NAMALWA (cell line): ENCODE measurements at regions not wholly inside any gene's neighbourhood (a gene's known extent, or its start where the extent isn't known, plus 50 kb on each side); places are given as distances from the start of the nearest gene placed in this dataset.
"Not testable (repeated sequence)": the region's sequence is repeated elsewhere in the genome, so short reads cannot be mapped to it uniquely, and the experiment has no call there.

ENCODE experiments used
- DNase-seq: peaks from one replicate; pipeline ENCODE4 v3.0.0-alpha.2; 2015; ENCODE audit warnings: low spot score

DNA sequence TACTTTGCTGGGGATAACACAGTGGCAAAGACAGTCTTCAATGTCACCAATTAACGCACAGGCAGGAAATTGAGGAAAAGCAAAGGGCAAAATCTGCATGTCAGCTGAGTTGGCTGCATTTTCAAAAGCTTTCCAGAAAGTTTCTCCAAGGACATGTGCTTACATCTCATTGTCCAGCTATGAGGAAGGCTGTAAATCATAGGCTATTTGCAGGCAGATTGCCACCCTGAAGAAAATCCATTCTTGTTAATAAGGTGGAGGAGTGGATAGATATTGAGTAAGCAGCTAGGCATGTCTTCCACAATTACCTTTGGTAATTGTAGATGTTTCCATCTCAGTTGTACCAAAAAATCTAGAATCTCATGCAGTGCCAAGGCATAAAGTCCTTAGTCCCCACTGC is 278.0 kb upstream of the NUDT12 start:
- no peak for DNase-seq

DNA sequence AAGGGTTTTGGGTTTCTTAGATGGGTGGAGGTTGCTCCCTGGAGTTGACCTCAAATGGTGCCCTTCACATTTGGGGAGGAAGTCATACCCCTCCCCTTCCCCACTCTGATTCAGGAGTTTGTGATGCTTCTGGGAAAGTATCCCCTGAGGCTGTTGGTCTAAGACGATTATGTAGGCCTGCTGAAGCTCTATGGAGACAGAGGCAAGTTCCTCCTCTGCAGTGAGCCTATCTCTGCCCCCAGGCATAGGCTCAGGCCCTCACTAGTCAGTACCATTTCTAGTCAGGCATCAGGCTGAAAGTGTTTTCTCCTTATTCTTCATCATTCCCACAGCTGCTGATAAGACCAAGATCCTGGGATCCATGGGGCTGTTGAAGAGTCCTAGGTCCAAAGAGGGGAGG is 271.6 kb upstream of the NUDT12 start:
- no peak for DNase-seq

DNA sequence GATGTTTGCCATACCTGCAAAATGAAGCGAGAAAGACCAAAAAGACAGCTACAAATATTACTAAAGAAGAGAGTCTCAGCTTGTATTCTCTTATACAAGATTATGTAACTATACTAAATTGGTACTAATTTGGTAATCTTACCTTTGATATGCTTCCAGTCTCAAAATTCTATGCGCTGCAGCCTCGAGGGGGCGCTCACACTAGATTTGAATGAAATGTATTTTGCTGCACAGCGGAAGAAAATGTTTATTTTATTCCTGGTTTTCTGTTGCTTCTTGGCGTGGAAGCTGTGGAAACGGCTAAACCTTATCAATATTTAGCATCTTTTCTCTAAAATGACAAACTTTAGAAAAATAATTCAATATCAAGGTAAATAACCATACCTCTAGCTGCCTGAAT is 267.0 kb upstream of the NUDT12 start:
- DNase-seq: peak; percentile 48

DNA sequence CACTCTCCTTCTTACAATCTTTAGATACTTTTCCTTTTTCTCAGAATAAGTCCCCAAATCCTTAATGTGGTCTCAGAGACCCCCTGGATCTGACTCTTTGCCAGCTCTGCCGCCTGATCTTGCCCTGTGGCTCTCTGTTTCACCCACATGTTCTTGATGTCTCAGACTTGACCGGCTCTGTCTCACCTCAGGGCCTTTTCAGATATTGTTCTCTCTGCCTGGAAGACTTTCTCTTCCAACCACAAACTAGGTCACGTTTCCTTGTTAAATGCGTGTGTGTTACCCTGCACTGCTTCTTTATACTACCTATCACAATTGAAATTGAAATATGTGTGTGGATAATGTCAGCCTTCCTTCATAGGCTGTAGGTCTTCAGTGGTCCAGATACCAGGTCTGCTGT is 265.4 kb upstream of the NUDT12 start:
- no peak for DNase-seq

DNA sequence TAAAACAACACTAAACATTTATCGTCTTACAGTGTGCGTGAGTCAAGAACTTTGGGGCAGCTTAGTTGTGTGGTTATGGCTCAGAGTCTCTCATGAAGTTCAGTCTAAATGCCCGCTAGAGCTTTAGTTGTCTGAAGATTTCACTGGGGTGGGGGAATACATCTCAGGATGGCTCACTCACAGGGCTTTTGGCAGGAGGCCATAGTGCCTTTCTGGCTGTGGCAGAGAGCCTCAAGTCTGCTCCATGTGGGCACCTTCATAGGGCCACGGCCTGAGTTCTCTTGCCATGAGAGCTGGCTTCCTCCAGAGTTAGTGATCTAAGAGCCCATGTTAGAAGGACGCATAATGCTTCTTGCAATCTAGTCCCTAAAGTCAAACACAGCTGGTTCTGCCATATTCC is 258.8 kb upstream of the NUDT12 start:
- DNase-seq: no peak

DNA sequence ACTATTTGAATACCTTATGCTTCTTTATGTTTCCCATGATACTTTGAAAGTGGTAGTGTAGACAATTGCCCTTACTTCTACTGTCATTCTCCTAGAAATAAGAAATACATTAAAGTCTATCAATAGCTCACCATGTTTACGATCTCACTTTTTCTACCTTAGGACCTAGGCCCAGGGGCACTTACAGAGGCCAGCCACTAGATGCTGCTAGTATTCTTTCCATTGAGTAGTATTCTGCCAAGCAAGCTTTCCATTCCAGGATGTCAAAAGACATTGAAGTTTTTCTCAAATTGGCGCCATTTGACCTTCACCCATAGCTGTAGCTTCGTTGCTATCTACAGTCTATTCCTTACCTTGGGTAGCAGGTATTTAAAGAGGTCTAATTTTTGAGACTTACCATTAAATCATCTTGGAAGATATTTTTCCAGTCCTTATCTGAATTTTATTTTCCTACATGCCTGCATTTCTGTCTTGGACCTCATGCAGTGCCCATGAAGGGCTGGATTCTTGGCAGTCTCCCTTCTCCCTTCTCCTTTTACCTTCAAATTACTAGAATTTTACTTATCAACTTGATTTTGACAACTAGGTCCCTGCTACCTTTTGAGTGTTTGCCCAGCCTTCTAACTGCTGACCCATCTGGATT is 246.0 kb upstream of the NUDT12 start:
- peak; percentile 64 for DNase-seq

DNA sequence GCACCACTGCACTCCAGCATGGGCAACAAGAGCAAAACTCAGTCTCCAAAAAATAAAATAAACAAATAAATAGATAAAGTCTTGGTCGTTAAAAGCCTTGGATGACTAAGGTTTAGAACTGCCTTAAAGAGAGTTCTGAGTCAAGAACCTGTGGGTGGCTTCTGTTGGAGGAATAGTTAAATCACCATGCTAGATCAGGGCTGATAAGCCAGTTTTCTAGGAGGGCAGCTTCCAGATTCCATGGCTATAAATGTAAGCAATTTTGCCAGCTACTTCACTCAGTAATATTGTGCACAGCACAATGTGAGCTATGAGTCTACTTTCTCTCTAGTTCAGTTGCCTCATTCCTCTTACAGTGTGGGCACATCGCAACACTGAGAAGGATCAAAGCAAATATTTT is 242.1 kb upstream of the NUDT12 start:
- DNase-seq: no peak

DNA sequence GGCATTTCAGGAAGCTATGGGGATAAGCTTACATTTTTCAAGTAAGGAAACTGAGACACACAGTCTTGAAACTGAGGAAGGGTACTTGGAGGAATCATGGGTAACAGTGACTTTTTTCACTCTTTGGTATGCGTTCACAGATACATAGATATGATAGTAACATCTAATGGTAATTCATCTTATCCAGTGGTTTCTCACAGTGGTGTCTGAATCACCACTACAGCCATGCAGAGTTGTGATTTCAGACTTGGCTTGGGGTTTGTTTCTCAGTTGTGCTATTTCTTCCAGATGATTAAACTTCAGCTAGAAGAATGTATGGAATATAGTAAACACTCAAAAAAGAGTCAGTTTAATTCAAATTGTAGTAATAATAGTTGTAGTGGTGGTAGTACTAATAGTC is 239.1 kb upstream of the NUDT12 start:
- no peak for DNase-seq

DNA sequence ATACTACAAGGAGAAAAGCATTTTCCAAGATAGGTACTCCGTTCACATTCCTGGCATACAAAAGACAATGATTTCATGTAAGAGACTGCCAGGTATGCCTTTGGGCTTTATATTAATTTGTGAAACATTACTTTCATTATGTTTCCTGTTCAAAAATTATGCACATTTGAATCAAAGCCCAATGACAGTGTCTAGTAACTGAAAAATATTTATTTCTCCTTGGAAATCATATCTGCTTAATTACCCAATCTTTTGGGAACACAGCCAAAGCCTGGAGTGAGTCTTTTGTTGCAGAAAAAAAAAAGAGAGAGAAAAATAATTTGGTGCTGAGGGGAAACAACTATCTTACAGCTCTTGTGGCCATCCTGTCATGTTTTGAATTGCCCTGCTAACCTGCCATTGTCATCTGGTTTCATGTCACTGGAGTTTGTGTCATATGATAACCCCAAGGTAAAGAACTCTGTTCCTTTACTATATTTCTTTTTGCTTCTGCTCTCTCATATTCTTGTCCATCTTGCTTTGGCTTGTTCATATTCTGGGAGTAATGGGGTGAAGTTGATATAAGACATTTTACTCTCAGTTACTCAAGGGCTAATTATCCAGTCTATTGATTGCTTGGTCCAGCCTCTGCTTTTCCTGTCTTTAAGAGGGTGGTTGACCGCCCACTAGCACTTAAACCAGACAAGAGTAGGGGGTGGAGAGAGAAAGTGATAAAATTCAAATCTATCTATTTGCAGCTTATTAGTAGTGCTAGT is 238.3 kb upstream of the NUDT12 start:
- DNase-seq: no peak

DNA sequence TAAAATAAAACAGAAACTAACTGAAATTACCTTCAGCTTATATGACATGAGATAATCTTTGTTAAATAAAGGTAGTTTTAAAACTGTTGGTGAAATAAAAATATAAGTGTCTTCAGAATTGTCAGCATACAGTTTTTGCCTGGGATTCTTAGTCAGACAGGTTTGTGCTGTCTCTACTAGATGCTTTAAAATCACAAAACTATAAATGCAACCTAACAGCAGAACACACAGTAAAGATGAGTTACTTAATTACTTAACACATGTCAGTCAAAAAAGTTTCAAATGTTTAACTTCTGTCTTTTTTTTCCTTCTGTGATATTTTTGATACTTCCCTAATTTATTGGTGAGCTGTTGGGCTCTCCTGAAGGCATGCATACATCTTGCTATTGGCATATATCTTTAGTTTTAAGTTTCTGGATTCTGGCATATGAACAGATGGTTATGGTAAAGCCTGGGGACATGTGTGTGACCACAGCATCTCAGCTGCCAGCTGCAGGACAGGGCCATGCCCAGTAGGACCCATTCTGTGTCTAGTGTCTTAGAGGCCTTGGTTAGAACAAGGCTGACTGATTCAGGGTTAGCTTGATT is 231.1 kb upstream of the NUDT12 start:
- no peak for DNase-seq

DNA sequence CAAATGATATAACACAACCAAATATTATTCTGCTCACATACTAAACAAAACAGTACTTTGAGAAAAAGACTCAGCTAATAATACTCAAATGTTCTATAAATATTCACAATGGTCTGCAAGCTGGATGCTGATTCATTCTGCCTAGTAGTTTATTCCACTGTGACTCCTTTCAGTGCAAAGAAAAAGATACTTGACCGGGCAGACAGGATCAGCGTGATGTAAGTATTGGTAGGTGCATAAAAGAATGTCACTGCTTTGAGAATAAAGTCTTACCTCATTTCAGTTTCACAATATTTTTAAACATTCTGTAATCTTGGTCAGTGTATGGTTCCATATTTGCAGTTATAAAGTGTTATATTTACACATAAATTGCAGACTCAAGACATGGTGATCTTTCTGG is 223.0 kb upstream of the NUDT12 start:
- DNase-seq: no peak

DNA sequence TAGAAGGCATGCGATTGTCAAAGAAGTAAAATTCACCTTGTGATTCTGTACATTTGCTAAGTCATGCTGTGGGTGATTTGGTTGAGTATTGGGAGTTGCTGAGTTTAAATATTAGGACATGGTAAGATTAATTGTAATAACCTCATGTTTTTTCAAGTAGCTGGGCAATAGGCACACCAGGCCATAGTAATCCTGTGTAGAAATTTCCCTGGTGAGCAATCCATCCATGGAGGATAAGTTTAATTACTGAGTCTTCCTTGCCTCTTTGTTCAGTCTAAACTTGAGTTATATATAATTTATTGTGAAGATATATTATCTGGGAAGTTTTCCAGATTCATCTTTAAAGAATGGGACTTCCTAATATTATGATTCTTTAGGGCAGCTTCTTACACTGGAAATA is 221.1 kb upstream of the NUDT12 start:
- DNase-seq: no peak

DNA sequence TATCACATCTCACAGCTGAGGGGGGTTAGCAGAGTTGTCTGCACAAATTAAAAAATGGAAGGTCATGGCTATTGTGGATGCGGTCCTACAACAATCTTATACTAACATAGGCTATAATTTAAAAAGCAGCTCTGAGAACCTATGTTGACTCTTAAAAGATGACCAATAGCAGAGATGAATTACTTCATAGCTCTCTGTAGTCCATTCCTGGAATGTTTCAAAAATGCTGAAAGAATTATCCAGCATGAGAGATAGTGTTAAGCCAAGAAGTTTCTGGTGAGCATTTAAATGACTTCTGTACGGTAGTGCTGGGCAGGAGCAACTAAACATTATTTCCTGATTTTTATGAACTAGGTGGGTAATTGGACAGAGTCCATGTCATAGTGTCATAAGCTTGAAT is 218.2 kb upstream of the NUDT12 start:
- DNase-seq: no peak

DNA sequence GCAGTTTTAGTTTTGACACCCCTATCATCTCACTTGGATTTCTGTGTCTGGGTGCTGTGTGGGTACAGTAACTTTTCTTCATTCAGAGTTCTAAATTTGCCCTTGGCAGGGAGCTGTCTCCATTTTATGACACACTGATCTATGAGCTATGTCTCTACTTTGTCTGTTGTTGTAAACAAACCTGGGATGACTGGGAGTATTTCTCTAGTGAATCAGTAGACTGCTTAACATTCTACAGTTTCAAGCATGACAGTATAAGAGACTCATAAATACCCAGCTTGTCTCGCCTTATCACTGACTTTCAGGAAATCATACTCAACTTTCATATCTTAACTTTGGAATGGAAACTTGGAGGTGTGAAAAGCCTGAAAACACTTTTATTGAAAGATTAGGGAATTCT is 212.1 kb upstream of the NUDT12 start:
- DNase-seq: no peak

DNA sequence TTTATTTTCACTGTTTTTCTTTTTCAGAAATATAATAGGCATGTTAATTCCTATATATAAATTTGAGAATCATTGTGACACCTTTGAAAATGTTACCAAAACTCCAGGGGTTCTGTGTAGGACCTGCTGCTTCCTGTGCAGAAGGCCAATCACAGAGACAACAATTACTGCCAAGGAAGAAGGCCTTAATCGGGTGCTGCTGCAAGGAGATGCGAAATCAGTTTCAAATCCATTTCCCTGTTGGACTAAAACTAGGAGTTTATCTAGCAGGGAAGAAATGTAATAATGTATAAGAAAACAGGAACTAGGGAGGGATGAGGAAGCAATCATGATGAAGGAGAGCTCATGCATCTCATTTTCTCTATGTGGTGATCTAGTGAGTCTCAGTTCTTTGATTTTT is 209.7 kb upstream of the NUDT12 start:
- no peak for DNase-seq

DNA sequence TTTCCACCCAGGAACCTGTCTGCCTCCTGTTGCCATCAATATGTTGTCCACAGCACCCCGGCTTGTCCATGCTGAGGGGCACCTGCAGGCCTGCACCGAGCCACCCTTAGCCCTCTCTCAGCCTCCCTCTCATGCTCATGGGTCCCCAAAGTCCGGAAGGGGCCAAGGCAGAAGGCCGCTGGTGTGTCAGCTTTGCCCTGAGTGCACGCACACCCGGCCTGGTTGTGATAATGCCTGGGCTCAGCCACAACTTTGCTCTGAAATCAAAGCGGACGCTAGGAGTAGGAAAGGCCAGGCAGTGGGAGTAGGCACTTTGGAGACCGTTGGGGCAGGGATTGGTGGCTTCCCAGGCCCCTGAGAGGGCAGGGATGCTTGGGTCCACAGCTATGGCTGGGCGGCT is 201.8 kb upstream of the NUDT12 start:
- no peak for DNase-seq

DNA sequence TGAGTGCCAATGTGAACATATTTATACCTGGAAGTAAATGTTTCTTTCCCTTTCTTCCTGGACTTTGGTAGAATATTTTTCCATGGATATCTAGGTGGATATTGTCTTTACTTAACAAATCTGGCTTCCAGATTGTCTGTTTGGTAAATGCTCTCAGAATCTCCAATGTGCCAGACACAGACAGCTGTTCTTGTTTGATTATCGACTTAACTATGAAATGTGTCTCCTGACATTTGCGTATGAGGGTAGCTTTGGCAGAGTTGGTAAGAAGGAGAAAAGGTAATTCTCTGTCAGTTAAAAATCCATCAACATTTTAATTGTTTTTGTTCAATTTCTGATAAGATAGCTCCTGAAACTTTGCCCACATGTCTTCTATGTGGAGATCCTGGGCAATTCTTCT is 196.4 kb upstream of the NUDT12 start:
- no peak for DNase-seq

DNA sequence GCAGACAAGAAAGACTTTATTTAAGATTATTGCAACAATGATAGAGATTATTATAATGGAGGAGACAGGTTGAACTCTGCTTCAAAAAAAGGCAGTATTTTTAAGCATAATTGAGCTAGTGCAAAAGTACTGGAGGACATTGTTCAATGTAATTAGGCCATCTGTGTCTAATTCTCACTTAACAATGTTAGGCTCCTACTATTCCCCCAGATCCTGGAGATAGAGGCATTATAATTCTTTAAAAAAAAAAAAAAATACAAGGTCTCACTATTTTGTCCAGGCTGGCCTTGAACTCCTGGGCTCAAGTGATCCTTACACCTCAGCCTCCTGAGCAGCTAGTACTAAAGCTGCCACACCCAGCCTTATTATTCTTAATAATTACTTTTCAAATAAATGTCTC is 193.4 kb upstream of the NUDT12 start:
- no peak for DNase-seq

DNA sequence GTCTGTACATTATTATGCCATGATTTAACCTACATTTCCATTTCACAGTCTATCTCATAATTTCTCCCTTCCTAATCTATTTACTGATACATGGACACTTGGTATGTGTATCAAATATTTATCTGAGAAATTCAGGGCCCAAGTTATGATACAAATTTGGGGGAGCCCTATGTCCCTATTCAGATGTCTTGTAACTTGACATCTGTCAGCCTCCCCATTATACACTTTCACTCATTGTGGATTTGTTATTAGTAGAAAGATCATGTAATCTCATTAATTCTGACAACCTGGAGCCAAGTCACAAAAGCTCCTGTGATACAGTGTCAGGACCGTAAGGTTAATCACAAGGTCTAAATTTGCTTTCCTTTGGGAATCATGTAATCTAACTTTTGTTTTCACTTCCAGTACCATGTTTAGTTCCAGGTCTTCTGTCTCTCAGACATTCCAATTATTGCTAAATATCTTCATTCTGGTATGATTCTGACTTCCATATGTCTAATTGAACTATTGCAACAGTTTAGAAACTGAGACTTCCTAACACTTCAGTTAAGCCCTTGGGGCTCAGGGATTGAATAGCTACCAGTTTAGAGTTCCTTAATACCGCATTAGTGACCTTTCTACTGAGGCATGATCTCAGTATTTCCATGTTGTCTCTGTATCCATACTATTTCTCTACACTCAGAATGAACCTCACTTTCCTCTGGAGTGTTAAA is 182.9 kb upstream of the NUDT12 start:
- no peak for DNase-seq

DNA sequence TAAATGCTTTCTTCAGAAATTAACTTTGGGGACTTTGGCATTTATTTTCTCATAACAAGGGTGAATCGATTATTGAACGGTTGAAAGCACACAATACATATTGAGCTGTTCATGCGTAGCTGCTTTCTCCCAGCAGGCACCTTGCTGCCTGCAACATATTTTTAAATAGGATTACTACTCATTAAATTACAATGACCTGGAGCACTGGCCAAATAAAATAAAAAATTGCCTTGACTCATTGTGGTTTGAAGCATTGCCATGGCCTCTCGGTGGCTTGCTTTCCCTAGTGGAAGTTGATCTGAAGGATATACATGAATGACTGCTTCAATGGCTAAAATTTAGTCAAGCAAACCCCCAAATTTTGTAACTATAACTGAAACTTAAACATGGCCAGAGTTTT is 181.6 kb upstream of the NUDT12 start:
- DNase-seq: no peak

DNA sequence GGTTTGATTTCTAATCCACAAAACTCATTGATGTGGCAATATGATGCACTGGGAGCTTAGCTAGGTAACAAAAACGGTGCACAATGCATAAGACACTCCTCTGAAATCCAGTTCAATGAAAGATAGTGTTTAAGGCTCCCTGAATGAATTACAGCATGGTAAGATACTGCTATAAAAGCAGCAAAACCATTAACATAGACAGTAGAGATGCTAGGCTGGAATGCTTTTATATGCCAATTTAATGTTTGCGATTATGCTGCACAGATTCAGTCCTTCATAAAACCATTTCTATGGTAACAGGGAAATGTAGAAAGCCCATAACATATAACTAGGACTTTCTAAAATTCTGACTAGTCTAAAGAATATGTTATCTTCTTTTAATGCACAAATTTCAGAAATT is 180.8 kb upstream of the NUDT12 start:
- DNase-seq: no peak

DNA sequence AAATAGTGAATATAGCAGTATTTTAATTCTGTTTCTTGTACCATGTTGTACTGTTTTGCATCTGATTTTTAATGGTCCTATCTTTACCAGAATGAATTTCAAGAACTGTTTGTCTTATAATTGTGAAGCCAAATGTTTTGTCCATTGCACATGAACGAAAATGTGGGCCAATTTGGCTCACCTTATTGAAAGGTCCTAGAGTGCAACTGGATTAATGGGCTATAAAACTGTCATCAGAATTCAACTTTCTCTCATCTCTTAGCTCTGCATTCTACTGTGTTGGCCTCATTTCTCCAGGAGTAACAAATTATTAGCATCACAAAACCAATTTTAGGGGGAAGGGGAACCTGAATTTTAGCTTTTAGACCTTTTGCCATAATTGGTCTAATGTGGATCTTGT is 179.4 kb upstream of the NUDT12 start:
- no peak for DNase-seq

DNA sequence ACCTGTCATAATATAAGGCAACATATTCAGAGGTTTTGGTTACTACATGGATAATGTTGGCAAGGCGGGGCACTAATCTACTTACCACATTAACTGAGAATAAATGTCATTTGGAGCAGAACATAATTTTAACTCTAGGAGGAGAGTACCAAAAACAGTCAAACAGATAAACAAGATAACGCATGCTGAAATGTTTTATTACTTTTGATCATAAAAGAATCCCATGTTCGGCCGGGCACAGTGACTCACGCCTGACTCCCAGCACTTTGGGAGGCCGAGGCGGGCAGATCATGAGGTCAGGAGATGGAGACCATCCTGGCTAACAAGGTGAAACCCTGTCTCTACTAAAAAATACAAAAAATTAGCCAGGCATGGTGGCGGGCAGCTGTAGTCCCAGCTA is 173.8 kb upstream of the NUDT12 start:
- DNase-seq: not testable (repeated sequence)
